GM12878 (cell line): ENCODE measurements at regions not wholly inside any gene's neighbourhood (a gene's known extent, or its start where the extent isn't known, plus 50 kb on each side); places are given as distances from the start of the nearest gene placed in this dataset.

Experiments used
- ATAC-seq: fragments of 200-7000 bp; cut with Tn5 transposase; 3 replicates; pipeline ENCODE4 v1.9.1; 2020; ENCODE audit warnings: mild to moderate bottlenecking, moderate library complexity
- BruUV-seq: library from RNA; stranded (reverse); fragments of 400-500 nt; replicated peaks from 2 replicates; lab custom pipeline; 2021; lab: Mats Ljungman, UMichigan
- CTCF ChIA-PET: fragments of 300-600 bp; sonication (Branson Sonifier 250); formaldehyde crosslinking; extraction: SDS; loops from one replicate; lab custom pipeline; 2021; ENCODE audit warnings: inconsistent platforms; lab: Yijun Ruan, JAX
- POLR2A ChIA-PET: fragments of 350-600 bp; formaldehyde crosslinking; extraction: SDS; loops from one replicate; lab custom pipeline; 2021; ENCODE audit warnings: inconsistent platforms; lab: Charles Lee
- RAD21 ChIA-PET: fragments of 300-600 bp; sonication (Branson Sonifier 250); formaldehyde crosslinking; loops from one replicate; lab custom pipeline; 2023; ENCODE audit warnings: antibody characterized with exemption; ENCODE audit not compliant: unreplicated experiment; lab: Charles Lee
- SMC1A ChIA-PET: fragments of 300-600 bp; sonication (Branson Sonifier 250); formaldehyde crosslinking; loops from one replicate; lab custom pipeline; 2023; ENCODE audit not compliant: unreplicated experiment, uncharacterized antibody; lab: Charles Lee
- DNase-seq: peaks from one replicate; pipeline ENCODE4 v3.0.0-alpha.2; 2011; ENCODE audit warnings: low read depth, low spot score
- FAIRE-seq: peaks from 3 replicates; lab custom pipeline; 2011; peaks lifted over from hg19 to GRCh38; lab: Jason Lieb, UNC
- H2AFZ ChIP-seq: 2 replicates; pipeline ENCODE4 v1.6.0; 2011; ENCODE audit warnings: low read depth, low read length, control low read depth; ENCODE audit not compliant: control insufficient read depth
- H3K27ac ChIP-seq: 2 replicates; pipeline ENCODE4 v1.5.1; 2011; ENCODE audit warnings: control low read depth; ENCODE audit not compliant: control insufficient read depth, insufficient read depth
- H3K27me3 ChIP-seq, 2 experiments: replicated peaks in 1 of 2; 2 replicates each; pipeline versions ENCODE4 v1.6.0 to v1.6.1; 2011; ENCODE audit warnings: low read length in 1 of 2; ENCODE audit not compliant: control insufficient read depth in 2 of 2, insufficient read depth in 2 of 2
- H3K36me3 ChIP-seq, 2 experiments: 2 replicates each; pipeline ENCODE4 v1.5.1; 2011; ENCODE audit warnings: low read length in 1 of 2; ENCODE audit not compliant: control insufficient read depth in 2 of 2, insufficient read depth in 2 of 2
- H3K4me1 ChIP-seq: 2 replicates; pipeline ENCODE4 v1.6.1; 2011; ENCODE audit warnings: mild to moderate bottlenecking, low read length, moderate library complexity, mixed read lengths; ENCODE audit not compliant: control insufficient read depth, insufficient read depth
- H3K4me2 ChIP-seq: 2 replicates; pipeline ENCODE4 v1.6.0; 2011; ENCODE audit warnings: control low read depth; ENCODE audit not compliant: control insufficient read depth, insufficient read depth
- H3K4me3 ChIP-seq: fragments of 200-600 bp; sonication (generic); 2 replicates; pipeline ENCODE4 v1.5.1; 2016
- H3K79me2 ChIP-seq: 2 replicates; pipeline ENCODE4 v1.6.0; 2011; ENCODE audit warnings: low read length; ENCODE audit not compliant: control insufficient read depth, insufficient read depth
- H3K9ac ChIP-seq: 2 replicates; pipeline ENCODE4 v1.8.0; 2011; ENCODE audit warnings: low read length, control low read depth, mixed read lengths; ENCODE audit not compliant: control insufficient read depth, insufficient read depth
- H3K9me3 ChIP-seq: replicated peaks from 3 replicates; pipeline ENCODE4 v1.5.1; 2011; ENCODE audit warnings: mild to moderate bottlenecking, low read length; ENCODE audit not compliant: control insufficient read depth, insufficient read depth
- H4K20me1 ChIP-seq: 2 replicates; pipeline ENCODE4 v1.6.0; 2011; ENCODE audit not compliant: control insufficient read depth, insufficient read depth
- CBFB ChIP-seq: IDR thresholded peaks from 2 replicates; pipeline ENCODE4 v1.6.1; 2016; ENCODE audit warnings: antibody characterized with exemption, low read depth
- IRF4 ChIP-seq: IDR thresholded peaks from 2 replicates; pipeline ENCODE4 v1.6.1; 2011; ENCODE audit warnings: low read depth, low read length
- KDM1A ChIP-seq: fragments of 200-600 bp; sonication (generic); IDR thresholded peaks from 2 replicates; pipeline ENCODE4 v1.6.1; 2016; ENCODE audit warnings: borderline replicate concordance
- SMAD5 ChIP-seq: IDR thresholded peaks from 2 replicates; pipeline ENCODE4 v1.6.1; 2016; ENCODE audit warnings: antibody characterized with exemption, low read depth
- SP1 ChIP-seq: IDR thresholded peaks from one replicate; pipeline ENCODE4 v1.6.1; 2011; ENCODE audit warnings: low read depth, low read length
- ZNF622 ChIP-seq: fragments of 450-650 bp; IDR thresholded peaks from 2 replicates; pipeline ENCODE4 v1.6.1; 2017; ENCODE audit warnings: mild to moderate bottlenecking, inconsistent platforms
- WGBS: methylation state at CpG from one replicate; pipeline ENCODE4 v1.1.6; 2016; ENCODE audit warnings: low lambda C conversion rate; ENCODE audit not compliant: insufficient replicate concordance, insufficient coverage; ENCODE audit errors: missing lambda C conversion rate; 5-methylcytosine and 5-hydroxymethylcytosine counted together
- in situ Hi-C: fragments of 300-500 bp; cut with MboI; formaldehyde crosslinking; loops from 9 replicates; pipeline ENCODE4 v1.14.3; 2018; ENCODE audit warnings: mixed read lengths
- intact Hi-C: fragments of 100-400 bp; cut with micrococcal nuclease; formaldehyde crosslinking; loops from one replicate; pipeline ENCODE4 v1.14.2; 2022; ENCODE audit not compliant: unreplicated experiment
- TF ChIP-seq, protein P1 (sequence below): fragments of 450-650 bp; formaldehyde crosslinking; IDR thresholded peaks from 2 replicates; pipeline ENCODE4 v1.5.0; 2022; ENCODE audit warnings: mild to moderate bottlenecking, missing genetic modification characterization
- TF ChIP-seq, protein P2 (sequence below): fragments of 450-650 bp; IDR thresholded peaks from 2 replicates; pipeline ENCODE4 v1.6.1; 2018; ENCODE audit warnings: borderline replicate concordance, mild to moderate bottlenecking; ENCODE audit not compliant: partially characterized antibody

DNA sequence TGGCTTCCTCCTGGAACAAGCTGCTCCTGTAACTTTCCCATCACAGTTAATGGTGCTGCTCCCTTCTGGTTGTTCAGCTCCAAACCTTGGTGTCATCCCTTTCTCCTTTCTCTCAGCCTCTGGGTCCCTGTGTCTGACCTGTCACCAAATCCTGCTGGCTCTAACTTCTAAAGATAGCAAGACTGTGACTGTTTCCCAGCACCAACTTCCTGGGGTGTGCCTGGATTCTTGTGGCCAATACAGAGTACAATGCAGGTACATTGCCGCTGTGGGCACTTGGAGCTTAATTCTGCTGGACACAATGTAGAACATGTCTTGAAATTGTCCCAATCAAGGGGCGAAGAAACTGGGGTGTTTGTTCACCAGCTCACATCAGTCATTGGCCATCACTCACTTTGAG lies 156.7 kb upstream of the CSF3R start (continued):
- TF ChIP-seq, protein P1, sequence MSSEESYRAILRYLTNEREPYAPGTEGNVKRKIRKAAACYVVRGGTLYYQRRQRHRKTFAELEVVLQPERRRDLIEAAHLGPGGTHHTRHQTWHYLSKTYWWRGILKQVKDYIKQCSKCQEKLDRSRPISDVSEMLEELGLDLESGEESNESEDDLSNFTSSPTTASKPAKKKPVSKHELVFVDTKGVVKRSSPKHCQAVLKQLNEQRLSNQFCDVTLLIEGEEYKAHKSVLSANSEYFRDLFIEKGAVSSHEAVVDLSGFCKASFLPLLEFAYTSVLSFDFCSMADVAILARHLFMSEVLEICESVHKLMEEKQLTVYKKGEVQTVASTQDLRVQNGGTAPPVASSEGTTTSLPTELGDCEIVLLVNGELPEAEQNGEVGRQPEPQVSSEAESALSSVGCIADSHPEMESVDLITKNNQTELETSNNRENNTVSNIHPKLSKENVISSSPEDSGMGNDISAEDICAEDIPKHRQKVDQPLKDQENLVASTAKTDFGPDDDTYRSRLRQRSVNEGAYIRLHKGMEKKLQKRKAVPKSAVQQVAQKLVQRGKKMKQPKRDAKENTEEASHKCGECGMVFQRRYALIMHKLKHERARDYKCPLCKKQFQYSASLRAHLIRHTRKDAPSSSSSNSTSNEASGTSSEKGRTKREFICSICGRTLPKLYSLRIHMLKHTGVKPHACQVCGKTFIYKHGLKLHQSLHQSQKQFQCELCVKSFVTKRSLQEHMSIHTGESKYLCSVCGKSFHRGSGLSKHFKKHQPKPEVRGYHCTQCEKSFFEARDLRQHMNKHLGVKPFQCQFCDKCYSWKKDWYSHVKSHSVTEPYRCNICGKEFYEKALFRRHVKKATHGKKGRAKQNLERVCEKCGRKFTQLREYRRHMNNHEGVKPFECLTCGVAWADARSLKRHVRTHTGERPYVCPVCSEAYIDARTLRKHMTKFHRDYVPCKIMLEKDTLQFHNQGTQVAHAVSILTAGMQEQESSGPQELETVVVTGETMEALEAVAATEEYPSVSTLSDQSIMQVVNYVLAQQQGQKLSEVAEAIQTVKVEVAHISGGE (CRISPR knock-in tag) = no peak
- no peak for TF ChIP-seq SMAD5
- no peak for TF ChIP-seq SP1

DNA sequence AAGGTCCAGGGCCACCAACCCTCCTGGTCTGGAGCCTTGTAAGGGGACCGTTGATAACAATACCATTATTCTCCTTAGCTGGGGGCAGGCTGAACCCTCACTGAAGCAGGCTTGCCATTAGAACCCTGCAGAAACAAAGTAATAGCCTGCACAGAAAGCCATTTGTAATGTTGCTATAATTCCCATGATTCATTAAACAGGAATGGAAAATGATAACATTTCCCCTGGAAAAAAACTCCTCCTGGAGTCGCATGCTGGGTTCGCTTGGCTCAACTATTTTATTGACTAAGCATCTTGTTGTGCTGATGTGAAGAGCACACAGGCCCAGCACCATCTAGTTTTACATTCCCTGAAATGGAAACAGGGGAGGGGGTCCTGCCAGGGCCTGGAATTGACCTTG lies 155.6 kb upstream of the CSF3R start:
- ChIA-PET RAD21 (no interaction called here), POLR2A (no interaction called here), CTCF (no interaction called here), SMC1A (no interaction called here)
- DNase-seq (no peak), ATAC-seq (no peak), FAIRE-seq (no peak)
- Histone ChIP-seq H3K4me1 (no peaks in the 10 kb centered on the region), H2AFZ (no peak overlapping the region), H3K36me3 (no peaks in the 10 kb centered on the region), H3K79me2 (no peaks in the 10 kb centered on the region), H3K4me2 (no peak overlapping the region), H3K9me3 (no peaks in the 10 kb centered on the region), H3K27me3 (peaks cover 0 to 3% of the 10 kb centered on the region in 2 experiments; a peak in 2 of 4 replicates), H3K27ac (no peak overlapping the region), H3K9ac (no peak overlapping the region), H4K20me1 (no peaks in the 10 kb centered on the region), H3K4me3 (no peak overlapping the region)
- BruUV-seq = no TSS peak
- intact Hi-C loops (no loop called here), in situ Hi-C loops (no loop called here)
- TF ChIP-seq IRF4 (no peak), ZNF622 (no peak), KDM1A (no peak), CBFB (no peak)
- TF ChIP-seq, protein P2, sequence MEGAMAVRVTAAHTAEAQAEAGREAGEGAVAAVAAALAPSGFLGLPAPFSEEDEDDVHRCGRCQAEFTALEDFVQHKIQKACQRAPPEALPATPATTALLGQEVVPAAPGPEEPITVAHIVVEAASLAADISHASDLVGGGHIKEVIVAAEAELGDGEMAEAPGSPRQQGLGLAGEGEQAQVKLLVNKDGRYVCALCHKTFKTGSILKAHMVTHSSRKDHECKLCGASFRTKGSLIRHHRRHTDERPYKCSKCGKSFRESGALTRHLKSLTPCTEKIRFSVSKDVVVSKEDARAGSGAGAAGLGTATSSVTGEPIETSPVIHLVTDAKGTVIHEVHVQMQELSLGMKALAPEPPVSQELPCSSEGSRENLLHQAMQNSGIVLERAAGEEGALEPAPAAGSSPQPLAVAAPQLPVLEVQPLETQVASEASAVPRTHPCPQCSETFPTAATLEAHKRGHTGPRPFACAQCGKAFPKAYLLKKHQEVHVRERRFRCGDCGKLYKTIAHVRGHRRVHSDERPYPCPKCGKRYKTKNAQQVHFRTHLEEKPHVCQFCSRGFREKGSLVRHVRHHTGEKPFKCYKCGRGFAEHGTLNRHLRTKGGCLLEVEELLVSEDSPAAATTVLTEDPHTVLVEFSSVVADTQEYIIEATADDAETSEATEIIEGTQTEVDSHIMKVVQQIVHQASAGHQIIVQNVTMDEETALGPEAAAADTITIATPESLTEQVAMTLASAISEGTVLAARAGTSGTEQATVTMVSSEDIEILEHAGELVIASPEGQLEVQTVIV = no peak
- WGBS = 4% methylated on average over 3 of the region's 3 CpGs
